ENCODE measurements at regions not wholly inside any gene's neighbourhood (a gene's known extent, or its start where the extent isn't known, plus 50 kb on each side); places are given as distances from the start of the nearest gene placed in this dataset.

DNA sequence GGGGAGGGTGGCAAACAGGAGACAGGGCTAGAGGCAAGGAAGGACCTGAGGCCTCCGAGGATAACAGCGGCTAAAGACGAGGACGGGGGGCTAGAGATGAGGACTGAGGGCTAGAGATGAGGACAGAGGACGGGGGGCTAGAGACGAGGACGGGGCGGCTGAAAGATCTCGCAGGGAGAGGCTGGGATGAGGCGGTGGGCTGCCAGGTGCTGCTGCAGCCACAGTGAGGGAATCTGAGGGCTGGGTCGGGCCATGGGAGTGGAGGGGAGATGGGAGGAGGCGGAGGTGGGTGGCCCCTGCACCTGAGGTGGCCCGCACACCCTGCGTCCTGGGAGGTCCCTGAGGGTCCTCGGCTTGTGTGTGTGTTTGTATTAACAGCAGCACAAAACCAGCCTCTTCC is 350.2 kb upstream of the SALL3 start:
- DNase-seq (ENCODE audit: low read depth), result no peak

DNA sequence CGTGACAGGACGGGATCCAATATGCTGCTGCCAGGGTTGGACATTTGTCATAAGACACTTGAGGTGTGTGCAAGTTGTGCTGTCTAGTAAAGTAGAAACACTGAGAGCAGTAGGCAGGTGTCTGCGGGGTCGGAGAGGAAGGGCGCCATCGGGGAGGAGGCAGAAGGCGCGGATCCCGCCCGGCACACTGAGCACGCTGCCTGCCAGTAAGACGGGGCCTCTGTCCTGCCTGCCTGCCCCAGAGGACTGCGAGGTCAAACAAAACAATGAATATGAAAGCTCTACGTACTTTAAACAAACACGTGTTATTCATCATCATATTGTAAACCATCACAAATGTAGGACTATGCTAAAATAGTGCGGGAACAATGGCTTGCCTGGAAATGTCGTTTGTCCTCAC is 349.3 kb upstream of the SALL3 start:
- DNase-seq (ENCODE audit: low read depth), result no peak

DNA sequence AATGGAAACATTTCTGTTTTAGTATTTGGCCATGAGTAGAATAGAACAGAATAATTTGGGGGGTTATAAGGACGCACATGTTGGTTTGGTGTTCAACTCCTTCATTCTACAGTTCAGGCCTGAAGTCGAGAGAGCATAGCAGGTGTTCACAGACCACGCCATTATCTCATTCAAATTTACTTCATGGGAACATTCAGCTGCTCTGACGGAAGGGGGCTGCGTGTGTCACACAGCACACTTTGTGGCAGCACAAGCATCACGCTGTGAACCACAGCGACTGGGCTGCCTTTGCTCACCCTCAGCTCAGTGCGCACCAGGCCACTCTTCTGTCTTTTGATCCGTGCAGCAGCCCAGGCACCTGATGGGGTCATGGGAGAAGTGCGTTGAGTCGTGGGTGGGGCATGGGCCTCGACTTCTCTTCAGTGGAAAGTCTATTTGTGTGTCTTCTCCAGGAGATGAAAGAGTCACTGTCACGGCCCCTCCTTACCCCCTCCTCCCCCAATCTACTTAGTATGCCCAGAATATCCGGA is 348.6 kb upstream of the SALL3 start:
- no peak for DNase-seq (ENCODE audit: low read depth)

DNA sequence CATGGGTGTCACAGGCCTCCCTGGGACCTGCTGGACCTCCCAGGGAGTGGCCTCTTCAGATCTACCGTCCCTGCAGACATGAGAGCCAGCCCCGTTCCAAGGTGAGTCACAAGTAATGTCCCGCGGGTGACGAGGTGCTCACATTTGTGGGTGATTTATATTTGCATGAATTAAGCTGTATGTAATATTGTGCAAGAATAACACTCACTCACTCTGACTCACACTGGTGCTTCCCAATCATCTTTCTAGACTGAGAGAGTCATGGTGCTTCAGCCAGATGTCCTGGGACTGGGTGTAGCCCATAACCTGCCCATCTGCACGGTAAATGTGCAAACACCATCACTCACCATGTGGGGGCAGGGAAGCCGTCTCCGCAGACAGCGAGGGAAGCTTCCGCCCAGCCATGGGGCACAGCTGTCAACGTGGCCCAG is 347.5 kb upstream of the SALL3 start:
- no peak for DNase-seq (ENCODE audit: low read depth)

DNA sequence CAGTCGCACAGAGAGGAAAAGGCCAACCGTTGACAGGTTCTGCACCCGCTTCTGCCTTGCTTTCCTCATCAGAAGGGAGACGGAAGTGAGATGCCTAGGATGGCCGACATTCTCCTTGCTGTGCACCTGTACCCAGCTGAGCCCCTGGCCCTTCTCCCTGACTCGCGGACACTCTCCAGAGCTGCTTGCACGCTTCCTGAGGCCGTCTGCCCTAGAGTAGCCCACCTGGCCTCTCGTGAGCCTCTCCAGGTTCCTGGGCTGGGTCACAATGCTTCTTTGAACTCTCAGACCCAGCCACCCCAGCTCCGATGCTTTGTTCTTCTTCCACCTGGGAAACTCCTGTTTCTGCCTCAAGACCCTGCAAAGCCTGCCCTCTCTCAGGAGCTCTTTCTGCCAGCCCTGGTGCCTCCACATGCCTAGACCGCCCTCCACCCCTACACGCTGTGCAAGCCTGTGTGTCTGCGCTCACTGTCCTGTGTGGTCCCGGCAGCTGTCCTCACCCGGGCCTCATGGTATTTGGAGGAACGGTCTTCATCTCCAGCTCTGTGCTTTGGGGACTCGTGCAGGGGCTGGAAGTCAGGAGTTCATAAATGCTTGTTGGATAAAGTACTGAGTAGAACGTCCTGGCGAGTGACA is 345.4 kb upstream of the SALL3 start:
- no peak for DNase-seq (ENCODE audit: low read depth)

DNA sequence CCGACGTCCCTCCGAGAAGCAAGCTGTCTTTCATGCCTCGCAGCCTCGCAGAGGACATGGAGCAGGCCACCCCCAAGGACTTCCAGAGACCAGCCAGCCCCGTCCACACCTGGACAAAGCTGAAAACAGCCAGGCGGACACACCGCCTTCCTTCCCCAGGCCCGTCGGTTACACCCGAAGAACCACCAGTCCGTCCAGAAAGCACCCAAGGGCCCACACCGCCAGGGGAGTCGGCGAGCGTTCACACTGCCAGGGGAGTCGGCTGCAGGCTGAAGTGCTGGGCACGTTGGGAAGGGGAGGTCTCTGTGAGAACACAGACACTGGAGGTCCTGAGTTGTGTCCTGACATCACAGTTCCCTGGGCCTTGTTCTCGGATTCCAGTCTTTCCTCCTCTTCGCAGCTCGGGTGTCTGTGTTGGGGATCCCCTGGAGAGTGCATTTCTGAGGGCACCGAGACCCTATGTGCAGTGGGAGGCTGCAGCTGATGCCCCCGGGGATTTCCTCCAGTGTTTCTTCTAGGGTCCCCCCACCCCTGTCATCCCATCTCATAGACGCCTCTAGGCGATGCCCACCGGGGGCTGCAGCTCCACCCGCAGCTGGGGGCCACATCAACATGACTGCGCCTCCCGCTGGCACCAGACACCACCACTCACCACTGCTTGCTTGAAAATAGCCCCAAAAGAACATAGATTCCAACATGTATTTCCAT is 344.4 kb upstream of the SALL3 start:
- no peak for DNase-seq (ENCODE audit: low read depth)

DNA sequence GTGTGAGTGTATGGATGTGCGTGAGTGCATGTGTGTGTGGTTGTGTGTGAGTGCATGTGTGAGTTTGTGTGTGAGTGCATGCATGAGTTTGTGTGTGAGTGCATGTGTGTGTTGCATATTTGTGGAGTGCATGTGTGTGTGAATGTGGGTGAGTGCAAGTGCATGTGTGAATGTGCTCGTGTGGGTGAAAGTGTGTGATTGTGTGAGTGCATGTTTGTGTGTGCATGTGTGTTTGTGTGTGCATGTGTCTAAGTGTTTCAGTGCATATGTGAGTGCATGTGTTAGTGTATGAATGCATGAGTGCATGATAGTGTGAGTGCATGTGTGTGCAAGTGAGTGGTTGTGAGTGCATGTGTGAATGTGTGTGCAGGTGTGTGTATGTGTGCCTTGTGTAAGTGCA is 343.4 kb upstream of the SALL3 start:
- DNase-seq (ENCODE audit: low read depth), result no peak

DNA sequence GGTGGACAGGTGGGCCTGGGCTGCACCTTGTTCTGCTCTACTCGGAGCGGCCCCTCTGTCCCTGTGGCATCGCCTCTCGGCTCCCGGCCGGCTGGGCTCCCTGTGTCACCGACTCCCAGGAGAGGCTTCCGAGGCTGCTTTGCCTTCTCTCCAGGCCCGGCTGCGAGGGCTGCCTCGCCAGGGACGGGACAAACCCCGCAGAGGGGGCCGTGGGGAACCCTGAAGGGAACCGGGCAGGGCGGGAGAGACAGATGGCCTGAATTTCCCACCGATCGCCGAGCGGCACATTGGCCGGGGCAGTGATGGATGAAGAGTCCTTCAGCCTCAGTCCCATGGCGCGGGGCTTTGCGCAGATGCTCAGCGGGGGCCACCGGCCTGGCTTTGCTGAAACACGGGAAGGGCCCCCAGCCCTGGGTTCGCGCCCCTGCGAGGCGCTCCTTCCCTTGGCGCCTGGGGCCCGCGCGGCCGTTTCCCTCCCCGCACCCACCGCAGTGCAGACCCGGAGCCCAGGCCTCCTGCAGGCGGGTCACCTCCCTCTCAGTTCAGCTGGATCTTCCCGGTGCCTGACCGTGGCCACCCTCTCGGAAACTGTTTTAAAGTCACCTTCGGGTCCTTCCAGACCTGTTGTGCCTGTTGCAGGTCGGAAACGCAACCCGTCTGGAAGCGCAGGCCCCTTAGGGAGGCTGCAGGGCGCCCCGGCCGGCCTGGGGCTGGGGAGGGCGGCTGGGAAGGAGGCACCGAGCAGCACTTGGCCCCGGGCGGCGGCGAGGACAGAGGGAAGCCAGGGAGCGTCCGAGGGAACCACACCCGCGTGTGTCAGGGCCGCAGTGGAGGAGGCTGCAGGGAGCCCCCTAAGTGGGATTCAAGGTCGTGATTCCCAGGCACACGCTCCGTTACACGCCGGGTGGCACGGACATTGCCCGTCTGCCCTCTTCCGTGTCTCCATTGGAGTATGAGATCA is 341.9 kb upstream of the SALL3 start:
- no peak for DNase-seq (ENCODE audit: low read depth)

DNA sequence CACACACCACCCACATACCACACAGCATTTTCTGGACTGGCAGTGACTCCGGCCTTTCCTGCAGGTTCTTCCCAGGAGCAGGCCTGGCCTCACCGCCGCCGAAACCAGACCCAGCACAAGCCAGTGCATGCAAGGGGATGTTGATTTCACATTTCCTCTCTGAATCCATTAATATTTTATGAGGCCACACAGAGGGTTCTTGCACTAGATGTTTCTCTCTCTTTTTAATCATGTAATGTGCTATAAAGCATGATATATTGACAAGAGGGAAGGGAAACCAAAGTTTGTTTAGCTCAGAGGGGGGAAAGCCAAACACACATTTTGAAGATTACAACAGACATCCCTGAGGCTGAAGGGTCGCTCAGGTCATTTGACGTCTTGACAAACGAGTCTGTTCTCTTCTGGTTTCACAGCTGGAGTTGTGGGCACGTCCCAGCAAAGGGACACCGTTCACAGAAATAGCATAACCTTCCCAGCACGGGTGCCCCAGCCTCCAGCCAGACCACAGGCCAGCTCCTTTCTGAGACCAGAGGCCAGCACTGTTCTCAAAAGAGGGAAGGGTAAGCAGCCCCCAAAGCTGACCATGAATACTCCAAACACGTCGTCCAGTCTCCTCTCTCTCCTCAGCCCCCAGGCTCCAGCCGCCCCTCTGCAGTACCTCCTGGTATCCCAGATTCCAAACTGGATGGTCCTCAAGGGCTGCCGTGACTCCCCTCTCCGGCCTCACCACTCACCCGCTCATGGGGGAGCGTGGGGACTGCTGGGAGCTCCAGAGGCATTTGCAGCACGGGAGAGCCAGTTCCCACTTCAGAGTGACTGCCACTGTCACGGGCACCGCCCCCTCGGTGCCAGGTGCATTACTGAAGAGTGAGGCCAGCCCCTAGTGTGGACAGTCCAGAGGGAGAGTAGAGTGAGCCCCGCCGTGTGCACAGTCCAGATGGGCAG is 340.3 kb upstream of the SALL3 start:
- DNase-seq (ENCODE audit: low read depth), result no peak

DNA sequence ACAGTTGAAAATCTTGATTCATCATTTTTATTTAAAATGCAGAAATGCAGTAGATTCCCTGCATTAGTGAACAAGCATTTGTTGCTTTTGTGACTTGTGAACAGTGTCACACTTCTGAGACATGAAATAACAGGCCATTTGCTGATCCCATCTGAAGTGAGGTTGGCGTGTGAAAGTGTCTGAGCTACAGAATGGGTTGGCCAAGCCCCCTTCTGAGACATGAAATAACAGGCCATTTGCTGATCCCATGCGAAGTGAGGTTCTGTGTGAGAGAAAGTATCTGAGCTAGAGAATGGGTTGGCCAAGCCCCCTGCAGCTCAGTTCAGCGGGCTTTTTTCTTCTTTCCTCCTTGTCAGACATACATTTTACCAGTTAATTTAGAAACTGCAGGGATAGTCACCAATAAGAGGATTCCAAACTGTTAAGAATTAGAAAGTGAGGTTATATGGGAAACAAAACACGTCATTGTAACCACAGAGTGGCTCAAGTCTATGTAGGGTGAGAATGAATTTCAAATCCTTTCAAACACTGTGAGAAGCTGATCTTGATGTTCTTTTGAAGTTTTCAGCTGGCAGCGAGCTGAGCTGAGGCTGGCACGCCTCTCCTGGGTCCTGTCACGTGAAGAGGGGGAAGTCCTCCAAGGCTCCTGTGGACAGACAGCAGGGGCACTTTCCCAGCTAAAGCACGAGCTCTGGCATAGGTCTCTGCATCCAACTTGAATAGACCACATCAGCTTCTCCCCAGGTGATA is 339.2 kb upstream of the SALL3 start:
- DNase-seq (ENCODE audit: low read depth), result no peak

DNA sequence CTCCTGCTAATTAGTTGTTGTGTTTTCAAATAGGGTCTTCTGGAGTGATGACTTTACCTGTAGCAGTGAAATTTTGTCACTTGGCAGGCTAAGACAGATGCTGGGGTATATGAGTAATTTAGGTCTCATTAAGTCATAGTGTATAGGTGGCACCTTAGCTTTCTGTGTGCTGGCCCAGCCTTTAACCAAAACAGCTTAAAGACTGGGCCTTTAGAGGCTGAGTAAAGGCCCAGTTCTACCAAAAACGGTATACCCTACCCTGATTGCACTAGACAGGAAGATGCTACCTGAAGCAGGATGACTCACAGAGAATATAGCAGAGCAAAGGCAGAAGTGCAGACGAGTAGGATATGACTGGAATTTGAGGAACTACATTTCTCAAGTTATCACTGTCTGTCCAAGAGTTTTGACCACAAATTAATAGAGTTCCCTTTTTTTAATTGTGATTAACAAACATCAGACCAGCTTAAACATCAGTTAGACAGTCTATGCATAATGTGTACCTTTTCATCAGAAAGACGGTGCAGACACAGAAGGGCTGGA is 337.9 kb upstream of the SALL3 start:
- DNase-seq (ENCODE audit: low read depth), result no peak

DNA sequence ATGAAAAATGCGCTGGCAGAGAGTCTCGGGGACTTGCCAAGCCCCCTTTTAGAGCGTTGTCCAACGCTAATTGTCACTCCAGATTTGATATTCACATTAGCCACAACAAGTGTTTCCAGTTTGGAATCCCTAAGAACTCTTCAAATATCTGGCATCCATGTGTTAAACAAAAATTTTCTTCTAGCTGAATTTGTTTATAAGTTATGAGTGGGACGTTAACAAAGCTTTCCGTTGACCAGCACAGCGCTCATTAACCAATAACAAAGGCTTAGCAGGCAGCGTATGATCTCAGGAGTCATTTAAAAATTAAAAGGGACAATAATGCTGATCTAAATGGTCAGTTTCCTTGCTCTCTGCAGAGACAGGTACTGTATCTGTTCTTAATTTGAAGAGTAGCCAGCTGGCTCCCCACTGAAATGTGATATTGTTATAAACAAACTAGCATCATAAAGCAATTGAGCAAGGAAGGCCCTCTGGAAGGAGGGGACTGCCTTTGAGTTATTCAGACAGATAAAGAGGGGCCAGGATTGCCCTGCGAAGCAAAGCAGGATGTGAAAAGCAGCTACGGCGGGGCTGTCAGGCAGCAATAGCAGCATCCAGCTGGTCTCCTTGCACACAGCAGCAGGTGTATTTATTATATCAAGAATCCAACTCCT is 337.2 kb upstream of the SALL3 start:
- no peak for DNase-seq (ENCODE audit: low read depth)

DNA sequence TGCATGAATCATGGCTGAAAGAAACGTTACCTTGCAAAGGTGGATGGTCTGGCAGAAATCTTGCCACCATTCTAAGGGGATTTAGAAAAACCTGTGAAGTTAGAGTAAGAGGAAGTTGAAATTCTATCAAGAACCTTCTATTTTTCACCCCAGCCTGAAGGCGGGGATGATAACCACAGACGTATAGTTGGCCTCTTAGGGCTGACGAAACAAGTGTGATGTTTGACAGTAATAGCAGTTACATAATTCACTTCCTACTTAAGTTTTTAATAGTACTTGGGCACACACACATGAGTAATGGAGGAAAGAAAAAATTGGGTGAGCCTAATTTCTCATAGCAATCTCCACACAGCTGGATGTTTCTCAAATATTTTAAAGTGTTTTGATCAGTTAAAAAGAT is 336.6 kb upstream of the SALL3 start:
- DNase-seq (ENCODE audit: low read depth), result no peak

DNA sequence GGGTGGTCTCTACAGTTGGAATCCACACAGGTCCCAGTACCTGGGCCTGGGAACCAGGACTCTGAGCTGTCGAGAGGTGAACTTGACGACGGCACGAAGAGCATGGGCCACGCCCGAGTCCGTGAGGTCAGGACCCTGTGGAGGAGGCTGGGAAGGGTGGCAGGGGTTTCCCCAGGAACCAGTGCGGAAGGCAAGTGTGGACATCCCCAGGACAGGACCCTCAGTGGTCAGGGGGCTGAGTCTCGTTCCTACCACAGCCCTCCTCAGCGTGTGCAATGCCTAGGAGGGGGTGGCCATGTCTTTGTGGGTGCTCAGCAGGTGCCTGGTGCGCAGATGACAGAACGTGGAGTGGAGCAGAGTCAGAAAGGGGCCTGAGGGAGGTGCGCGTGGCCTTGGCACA is 335.6 kb upstream of the SALL3 start:
- DNase-seq (ENCODE audit: low read depth), result no peak

DNA sequence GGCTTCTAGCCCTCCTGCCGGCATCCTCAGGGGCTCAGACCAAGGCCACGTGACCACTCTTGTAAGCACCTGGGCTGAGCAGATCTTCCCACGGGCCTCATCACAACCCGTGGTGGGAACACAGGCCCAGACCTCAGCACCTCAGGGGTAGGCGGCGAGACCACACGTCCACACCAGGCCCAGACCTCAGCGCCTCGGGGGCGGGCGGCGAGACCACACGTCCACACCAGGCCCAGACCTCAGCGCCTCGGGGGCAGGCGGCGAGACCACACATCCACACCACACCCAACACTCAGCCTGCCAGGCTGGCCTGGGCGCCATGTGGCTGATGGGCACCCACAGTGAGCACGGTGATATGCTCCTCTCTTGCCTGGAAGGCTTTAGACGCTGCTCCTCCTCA is 334.4 kb upstream of the SALL3 start:
- DNase-seq (ENCODE audit: low read depth), result no peak

DNA sequence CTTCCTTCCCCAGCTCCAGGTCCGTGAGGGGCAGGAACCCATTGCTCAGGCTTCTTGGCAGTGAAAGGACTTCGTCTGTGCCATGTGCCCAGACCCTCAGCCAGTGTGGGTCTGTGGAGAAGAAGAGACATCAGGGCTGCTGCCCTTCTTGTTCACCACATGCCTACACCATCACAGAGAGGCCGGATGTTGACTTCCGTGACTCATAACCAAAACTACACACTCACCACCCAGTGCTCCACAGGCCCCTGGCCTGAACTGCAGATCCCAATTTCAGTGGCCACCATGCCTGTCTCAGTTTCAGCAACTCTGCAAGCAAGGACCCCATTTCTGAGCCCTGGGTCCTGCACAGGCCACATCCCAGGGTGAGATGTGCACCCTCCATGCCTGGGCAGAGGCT is 332.6 kb upstream of the SALL3 start:
- no peak for DNase-seq (ENCODE audit: low read depth)

DNA sequence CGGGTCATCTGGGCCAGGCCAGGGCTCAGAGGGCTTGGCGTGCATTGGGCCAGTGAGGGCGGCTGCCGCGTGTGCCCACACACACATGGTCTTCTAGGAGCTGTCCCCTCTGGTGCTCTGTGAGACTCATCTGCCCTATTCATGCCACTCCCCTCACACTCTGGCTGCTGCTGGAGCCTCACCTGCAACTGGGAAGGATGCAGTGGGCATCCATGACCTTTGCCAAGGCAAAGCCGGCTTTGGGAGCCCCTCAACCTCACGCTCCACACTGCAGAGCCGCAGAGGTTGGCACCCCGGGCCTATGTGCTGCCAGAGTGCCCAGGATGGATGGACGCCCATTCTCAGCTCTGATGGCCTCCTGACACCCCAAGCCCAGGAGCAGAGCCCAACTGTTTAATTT is 330.2 kb upstream of the SALL3 start:
- no peak for DNase-seq (ENCODE audit: low read depth)

DNA sequence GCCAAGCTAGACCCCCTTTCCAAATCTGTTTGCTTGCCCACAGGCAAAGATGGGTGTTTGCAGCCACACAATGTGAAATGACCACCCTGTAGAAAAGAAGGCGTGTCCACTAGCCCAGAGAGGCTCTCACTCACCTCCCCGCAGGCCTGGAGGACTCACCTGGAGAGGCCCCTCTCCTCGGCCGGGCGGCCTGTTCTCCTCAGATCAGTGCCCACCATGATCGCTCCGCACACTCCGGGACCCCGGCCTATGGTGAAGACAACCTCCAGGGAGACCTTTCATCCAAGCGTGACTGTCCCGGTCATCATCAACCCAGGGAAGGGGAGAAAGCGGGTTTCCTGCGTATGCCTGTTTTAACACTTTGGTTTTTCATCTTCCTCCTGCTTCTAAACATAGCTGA is 328.7 kb upstream of the SALL3 start:
- DNase-seq (ENCODE audit: low read depth), result no peak

DNA sequence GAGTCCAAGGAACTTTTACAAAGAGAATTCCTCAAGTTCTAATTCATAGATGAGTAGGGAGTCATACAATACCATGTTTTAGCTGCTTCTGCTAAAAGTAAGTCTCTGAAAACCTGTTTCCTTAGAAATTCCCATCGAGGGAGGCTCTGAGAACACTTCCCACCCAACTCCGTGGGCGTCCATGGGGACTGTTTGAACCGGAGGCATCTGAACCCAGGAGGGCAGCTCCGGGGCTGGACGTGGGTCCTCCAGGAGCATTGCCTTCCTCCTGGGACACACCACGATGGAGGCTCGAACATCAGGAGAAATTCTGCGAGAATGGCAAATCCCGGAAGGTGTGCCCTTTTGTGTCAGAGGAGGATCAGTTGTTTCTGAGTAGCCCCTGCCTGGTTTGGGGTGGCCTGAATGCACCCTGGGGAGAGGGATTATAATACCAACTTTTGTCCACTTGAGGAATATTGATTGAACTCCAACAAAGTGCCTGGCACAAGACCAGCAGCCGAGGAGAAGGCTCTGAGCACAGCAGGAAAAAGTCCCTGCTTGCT is 327.5 kb upstream of the SALL3 start:
- no peak for DNase-seq (ENCODE audit: low read depth)

DNA sequence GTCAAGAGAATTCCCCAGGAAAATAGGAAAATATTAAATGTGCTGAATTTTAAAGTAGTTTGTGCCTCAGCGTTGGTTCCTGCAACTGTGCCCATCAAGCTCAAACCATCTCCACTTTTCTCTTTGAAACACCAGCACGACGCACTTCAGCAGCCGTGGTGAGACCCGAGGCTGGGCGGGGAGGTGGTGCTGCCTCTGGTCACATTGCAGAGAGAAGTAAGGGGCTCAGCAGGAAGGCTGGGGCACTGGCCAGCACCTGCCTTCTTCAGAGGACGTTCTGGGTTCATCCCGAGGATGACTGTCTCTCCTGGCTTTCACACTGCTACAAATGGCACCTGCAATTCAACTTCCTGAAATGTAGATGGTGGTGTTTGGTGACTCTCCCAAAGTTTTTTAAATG is 323.7 kb upstream of the SALL3 start:
- DNase-seq (ENCODE audit: low read depth), result no peak
